Lower leg skin (tissue), 3 donors: ENCODE measurements at regions not wholly inside any gene's neighbourhood (a gene's known extent, or its start where the extent isn't known, plus 50 kb on each side); places are given as distances from the start of the nearest gene placed in this dataset.

ENCODE experiments used
- POLR2A ChIP-seq, 2 donors: fragments of 450-650 bp; IDR thresholded peaks; one replicate each; pipeline ENCODE4 v1.6.1; 2016 to 2017; ENCODE audit warnings: antibody characterized with exemption in 2 of 2, mild to moderate bottlenecking in 1 of 2, moderate library complexity in 1 of 2
- TF ChIP-seq, protein P1 (sequence below), 3 donors: fragments of 450-650 bp; IDR thresholded peaks; one replicate each; pipeline ENCODE4 v1.5.1; 2016; ENCODE audit warnings: antibody characterized with exemption in 3 of 3, mild to moderate bottlenecking in 3 of 3, moderate library complexity in 2 of 3

DNA sequence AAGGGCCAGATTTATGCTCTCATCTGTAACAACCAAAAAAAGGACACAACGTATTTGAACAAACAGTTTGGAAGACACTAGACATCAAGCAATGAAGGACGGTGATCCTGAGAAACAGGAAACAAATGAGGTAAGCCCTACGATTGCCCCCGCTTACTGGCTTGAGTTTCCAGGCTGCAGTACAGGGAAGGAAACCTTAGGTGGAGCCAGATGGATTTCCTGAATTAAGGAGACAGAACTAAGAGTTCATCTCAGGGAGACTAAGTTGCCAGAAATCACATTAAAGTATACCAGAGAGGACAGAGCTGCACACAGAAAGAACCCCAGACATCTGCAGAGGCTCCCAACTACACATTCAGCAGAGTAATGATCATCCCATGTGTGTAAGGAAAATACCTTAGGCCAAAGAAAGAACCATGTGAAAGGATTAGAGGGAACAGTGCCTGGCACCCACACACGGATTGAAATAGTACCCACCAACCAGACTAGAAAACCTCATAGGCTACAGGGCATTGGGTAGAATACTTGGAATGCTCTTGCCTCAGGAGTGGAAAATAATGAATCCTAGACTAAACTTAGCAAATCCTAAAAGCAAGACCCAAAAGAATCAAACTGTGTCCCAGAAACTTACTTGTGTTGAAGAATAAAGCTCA lies 99.3 kb upstream of the NIPBL start:
- TF ChIP-seq, protein P1, sequence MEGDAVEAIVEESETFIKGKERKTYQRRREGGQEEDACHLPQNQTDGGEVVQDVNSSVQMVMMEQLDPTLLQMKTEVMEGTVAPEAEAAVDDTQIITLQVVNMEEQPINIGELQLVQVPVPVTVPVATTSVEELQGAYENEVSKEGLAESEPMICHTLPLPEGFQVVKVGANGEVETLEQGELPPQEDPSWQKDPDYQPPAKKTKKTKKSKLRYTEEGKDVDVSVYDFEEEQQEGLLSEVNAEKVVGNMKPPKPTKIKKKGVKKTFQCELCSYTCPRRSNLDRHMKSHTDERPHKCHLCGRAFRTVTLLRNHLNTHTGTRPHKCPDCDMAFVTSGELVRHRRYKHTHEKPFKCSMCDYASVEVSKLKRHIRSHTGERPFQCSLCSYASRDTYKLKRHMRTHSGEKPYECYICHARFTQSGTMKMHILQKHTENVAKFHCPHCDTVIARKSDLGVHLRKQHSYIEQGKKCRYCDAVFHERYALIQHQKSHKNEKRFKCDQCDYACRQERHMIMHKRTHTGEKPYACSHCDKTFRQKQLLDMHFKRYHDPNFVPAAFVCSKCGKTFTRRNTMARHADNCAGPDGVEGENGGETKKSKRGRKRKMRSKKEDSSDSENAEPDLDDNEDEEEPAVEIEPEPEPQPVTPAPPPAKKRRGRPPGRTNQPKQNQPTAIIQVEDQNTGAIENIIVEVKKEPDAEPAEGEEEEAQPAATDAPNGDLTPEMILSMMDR (IDR thresholded peaks at IDR 0.05) = no peak
- no peak for TF ChIP-seq POLR2A (IDR thresholded peaks at IDR 0.05)
